GM18907 (cell line): ENCODE measurements at regions not wholly inside any gene's neighbourhood (a gene's known extent, or its start where the extent isn't known, plus 50 kb on each side); places are given as distances from the start of the nearest gene placed in this dataset.
A peak's percentile ranks its signal among the peaks of the same experiment; 100 is the strongest.

Experiments used
- ATAC-seq: cut with Tn5 transposase; IDR thresholded peaks from one replicate; pipeline ENCODE4 v1.9.1; 2021; ENCODE audit warnings: mild to moderate bottlenecking, moderate library complexity; ENCODE audit not compliant: unreplicated experiment

DNA sequence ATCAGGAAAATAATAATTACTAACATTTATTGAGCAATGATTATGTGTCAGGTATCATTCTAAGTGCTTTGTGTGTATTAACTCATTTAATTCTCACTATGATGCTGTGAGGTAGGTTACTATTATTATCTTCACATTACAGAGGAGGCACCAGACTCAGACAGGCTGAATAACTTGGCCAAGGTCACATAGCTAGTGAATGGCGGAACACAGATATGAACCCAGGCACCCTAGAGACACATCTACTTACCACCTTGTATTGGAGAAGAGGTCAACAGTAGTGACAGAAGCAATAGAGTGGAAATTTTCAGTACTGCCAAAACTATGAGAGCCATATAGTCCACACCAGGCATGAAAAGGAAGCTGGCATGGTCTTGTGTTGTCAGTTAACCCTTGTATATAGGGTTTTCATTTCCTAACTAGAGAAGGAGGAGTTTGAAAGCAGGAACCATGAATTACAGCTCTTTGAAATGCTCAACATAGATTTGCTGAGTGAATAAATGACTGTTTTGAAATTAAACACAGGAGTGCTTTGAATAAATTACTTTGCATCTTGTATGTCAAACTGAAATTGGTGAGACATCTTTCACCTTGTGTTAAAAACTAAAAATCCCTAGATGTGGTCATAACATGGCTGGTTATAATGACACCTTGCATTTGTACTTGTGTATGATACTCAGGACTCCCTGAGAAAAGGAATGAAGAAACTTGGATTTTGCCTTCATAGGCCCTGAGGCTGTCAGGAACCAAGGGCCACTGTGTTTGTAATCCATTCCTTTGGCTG, 71.8 kb downstream of the RTL9 start:
- no peak for ATAC-seq

DNA sequence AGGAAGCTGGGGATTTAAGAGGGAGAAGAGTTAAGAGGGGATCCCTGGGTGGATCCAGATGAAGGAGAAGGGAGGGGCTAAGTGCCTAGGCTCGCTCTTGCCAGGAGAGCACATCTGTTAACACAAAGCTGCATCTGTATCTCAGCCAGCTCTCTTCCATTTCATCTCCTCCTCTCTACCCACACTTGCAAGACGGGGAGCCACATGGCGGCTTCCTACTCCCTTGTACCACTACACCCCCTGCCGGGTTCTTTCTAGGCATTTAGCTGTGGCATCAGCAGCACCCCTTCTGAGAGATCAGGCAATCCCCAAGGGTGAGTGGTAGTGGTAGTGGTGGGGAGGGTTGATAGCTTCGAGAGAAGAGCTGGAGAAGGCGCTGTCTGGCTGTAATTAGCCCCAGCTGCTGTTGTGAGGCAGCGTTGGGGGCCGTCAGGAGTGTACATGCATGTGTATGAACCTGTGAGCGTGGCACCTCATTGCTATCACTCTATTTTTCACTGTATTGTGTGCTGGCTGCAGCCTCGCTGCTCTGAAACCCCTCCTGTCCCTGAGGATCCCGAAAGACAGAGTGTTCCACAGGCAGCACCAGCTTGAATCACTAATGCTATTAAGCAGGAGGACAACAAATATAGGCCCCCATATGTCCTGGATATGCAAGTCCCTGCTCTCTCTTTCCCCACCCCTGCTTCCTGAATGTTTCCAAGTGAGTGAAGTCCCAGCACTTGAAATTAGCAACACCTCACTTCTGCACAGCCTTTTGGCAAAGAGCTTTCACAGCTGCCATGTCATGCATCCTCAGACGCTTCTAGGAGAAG, 73.7 kb downstream of the RTL9 start:
- no peak for ATAC-seq

DNA sequence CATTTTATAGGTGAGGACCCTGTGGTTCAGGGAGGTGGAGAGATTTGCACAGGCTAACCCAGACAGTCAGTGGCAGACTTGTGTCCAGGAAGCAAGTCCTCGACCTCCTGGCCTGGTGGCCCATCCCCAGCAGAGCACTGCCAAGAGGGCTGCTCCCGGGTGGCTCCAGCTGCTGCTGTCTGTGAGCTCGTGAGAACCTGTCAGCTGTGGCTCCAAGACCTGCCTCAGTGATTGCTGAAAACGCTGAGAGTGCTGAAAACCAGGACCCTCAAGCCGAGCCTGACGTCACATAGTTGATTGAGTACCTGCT, 74.2 kb downstream of the RTL9 start:
- no peak for ATAC-seq

DNA sequence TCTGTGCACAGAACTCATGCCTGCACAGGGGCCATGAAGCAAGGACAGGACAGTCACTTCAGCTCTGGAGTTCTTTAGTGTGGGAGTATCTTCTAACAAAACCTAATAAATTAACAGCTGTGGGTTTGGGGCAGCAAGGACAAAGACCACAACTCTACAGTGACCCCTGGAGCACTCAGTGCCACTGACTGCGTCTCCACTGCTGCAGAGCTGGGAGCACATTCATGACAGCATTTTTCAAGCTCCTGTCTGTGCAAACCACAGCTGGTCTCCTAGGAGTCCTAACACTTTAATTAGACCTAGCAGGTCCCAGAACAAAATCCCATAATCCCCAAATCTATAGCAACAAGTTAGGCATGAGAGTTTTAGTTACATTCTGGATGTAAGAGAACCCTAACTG, 76.5 kb downstream of the RTL9 start:
- ATAC-seq, result no peak

DNA sequence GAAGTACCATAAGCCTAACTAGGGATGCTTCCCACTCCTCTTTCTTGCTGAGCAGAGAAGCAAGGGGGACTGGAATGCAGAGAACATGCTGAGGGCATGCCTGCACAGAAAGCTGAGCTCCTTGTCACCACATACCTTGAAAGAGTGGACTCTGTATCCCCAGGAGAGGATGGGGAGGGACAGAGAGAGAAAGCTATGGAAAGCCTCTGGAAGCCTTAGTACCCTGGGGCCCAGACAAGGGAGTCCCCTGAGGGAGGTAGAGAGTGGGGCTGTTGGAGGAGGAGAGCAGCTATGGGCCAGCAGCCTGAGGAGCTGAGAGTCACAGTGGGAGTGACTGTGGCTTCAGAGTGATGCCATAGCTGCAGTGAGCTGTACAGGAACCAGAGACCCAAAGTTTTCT, 77.9 kb downstream of the RTL9 start:
- ATAC-seq, result no peak

DNA sequence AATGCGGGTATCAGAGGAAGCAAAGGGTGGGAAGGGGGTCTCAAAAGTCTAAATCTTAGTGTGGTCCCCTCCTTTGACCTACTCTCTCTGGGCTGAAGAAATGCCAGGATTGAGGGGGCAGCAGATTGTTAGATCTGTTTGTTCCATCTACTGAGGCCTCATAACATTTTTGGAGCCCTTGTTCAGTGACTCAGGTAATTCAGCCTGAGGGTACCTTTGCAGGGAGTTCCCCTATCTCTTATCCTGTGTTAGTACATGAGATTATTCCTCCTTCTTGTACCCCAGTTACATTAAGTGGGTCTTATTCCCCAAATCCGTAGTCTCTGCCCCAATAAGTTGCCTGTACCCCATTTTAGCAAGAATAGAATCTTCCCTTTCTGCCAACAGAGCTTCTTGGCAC, 79.0 kb downstream of the RTL9 start:
- no peak for ATAC-seq

DNA sequence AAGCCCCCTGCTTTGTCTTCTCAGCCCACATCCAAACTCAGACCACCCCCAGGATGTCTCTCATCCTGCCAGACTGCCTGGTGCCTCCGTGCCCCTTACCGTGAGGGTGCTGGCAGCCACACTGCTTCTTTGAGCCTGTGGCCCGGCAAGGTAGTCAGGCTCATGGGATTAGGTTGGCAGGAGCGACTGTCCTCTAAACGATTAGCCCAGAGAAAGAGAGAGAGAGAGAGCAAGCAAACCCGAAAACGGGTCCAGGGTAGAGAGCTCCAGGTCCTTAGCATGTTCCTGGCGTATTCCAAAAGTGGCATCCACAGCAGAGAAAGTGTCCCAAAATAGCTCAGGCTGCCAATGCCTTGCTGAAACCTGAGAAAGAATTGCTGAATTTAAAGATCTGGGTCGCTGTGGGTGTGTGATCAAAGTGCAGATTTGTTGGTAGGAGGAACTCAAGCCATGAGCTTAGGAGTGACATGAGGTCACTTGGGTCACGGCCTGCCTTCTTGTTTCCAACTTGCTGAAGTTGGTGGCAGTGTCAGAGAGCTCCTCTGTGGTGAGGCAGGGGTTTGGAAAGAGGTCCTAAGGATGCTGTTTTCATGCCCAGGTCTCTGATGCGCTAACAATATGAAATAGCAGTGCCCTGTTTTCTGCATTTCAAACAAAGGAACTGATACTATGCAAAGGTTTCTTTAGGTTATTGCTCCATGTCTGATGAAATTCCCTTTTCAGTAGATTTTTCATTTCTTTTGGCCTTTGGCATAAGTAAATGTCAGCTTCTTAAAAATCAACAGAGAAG, 81.6 kb downstream of the RTL9 start:
- no peak for ATAC-seq

DNA sequence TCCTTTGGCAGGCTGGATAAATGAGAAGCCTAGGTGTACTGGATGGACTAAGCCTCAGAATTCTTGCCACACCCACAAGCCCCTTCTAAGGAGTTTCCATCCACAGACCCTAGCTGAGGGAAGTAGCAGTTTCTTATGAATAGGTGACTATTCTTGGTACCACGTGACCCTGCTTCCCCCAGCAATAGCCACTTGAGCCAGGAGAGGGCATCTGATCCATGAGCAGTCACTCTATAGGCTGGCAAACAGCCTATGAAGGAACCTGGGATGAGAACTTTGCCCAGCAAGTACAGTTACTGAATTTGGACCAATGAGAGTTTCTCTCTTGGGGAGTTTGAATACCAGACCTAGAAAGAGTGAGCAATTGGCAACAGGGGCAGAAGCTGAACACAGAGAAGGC, 84.0 kb downstream of the RTL9 start:
- peak; percentile 89 for ATAC-seq

DNA sequence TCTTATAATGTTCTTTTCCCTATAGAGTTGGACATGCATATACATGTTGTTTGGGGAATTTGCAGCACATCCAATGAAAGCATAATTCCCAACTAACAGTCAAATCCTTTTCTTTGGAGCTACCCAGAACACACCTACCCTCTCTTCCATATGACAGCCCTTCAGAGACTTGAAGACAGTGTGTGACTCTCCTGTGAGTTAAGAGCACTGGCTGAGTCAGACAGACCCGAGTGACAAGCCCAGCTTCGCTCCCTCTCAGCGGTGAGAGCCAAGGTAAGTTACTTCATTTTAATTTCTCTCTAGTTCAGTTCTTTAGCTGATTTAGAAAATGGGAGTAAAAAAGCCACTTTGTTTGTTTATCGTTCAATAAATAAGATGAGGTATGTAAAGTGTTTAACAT, 86.3 kb downstream of the RTL9 start:
- no peak for ATAC-seq

DNA sequence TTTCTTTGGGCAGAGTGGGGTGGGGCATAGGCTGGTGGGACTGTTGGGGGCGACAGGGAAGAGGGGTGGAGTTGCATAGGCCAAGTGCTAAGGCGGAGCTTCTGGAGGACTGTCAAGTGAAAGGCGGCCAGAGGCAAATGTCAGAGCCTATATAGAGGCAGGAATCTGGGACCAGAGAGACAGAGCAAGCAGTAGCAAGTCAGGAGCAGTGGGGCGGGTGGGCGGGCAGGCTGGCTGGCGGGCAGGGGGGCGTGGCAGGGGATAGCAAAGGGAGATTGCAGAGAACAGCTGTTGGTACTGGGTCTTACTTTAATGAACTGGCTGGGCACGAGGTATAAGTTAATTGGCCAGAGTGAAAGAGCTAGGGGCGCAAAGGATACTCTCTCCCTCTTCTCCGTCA, 89.8 kb downstream of the RTL9 start:
- ATAC-seq, result no peak

DNA sequence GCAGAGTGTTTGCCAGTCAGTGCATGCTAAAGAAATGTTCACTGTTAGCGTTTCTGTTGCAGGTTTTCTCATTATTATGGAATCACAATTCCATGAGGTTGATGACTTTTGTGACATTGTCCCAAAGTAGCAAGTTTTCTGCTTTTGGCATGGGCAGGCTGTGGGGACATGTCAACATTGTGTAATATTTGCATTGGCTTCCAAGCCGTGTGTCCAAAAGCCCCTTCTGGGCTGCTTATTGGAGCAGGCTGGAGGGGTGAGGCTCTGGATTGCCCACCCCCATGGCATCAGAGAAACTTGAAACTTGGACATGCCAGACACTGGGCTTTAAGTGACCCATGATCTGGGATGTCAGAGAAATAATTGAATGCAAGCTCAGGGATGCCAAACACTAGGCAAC, 90.7 kb downstream of the RTL9 start:
- no peak for ATAC-seq

DNA sequence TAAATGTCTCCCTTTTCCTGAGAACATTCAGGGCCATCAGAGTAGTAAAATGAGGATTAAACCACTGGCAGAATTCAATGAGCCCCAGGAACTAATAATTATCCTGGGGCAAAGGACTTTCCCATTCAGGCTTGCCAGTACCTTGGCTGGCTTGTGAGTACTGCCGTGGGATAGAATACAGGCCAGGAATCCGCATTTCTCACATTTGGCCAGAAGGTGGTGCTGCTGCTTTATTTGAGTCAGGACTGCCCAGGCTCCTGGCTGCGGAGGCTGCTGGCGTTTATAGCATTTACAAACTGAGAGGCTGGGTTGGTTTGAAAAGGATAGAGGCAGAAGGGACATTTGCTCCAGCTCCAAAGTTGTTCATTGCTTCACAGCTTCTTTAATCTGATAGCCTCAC, 91.4 kb downstream of the RTL9 start:
- peak; percentile 89 for ATAC-seq

DNA sequence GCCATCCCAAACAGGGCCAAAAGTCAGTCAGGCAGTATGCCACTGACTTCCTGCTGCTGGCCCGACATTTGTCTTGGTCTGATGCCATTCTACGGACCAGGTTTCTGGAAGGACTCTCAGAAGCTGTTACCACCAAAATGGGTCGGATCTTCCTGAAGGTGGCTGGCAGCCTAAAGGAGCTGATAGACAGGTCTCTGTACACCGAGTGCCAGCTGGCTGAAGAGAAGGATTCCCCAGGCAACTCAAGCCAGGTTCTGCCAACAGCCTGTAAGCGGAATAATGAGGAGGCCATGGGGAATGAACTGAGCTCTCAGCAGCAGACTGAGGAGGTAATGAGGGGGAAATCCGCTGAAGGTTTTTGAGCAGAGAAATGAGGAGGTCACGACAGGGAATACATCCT, 95.7 kb downstream of the RTL9 start:
- no peak for ATAC-seq

DNA sequence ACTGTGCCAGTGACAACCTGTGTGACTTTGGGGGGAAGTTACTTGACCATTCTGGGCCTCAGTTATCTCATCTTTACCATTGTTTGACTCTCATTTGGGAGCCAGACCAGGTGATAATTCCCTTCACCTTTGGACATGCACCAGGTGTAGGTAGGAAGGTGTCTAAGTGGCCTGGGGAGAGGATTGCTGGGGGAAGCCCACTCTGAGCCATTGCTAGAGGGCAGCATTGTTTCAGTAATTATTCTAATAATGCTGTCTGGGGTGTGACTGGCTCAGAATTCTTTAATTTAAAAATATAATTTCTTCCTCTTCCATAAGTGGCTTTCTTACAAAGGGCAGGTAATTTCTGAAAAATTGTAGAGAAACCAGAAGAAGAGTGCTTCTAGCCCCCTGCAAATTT, 104.3 kb downstream of the RTL9 start:
- ATAC-seq, result no peak

DNA sequence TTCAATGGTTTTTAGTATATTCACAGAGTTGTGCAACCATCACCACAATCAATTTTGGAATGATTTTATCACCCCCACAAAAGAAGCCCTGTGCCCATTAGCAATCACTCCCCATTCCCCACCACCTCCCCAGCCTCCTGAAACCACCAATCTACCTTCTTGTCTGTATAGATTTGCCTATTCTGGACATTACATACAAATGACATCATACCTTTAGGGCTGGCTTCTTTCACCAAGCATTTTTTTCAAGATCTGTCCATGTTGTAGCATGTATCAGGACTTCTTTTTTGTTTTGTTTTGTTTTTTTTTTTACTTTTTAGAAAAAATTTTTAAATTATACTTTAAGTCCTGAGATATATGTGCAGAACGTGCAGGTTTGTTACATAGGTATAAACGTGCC, 108.1 kb downstream of the RTL9 start:
- no peak for ATAC-seq

DNA sequence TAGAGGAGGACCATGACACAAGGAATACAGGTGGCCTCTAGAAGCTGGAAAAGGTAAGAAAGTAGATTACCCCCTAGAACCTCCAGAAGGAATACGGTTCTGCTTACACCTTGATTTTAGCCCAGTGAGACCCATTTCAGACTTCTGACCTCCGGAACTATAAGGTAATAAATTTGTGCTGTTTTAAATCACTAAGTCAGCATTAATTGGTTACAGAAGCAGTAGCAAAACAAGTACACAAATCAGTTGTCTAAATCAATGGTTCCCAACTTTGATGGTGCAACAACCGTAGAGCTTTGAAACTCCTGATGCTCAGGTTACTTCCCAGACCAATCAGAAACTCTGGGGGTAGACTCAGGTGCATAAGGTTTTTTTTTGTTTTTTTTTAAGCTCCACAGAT, 113.6 kb downstream of the RTL9 start:
- no peak for ATAC-seq

DNA sequence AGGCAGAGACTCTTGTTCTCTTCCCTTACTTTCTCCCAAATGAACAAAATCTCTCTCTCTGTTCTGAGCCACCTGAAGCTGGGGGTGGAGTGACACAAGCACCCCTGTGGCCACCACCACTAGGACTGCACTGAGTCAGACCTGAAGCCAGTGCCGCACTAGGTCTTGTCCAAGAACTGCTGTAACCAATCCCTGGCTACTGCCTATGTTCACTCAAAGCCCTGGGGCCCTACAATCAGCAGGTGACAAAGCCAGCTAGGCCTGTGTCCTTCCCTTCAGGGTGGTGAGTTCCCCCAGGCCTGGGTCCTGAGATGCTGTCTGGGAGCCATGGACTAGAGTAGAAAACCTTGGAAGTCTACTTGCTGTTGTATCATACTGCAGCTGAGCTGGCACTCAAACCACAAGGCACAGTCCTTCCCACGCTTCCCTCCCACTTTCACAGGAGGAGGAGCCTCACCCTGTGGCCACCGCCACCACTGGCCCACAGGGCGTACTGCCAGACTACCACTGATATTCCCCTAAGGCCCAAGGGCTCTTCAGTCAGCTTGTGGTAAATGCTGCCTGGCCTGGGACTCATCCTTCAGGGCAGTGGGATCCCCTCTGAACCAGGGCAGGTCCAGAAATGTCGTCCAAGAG, 119.1 kb downstream of the RTL9 start:
- ATAC-seq, result no peak

DNA sequence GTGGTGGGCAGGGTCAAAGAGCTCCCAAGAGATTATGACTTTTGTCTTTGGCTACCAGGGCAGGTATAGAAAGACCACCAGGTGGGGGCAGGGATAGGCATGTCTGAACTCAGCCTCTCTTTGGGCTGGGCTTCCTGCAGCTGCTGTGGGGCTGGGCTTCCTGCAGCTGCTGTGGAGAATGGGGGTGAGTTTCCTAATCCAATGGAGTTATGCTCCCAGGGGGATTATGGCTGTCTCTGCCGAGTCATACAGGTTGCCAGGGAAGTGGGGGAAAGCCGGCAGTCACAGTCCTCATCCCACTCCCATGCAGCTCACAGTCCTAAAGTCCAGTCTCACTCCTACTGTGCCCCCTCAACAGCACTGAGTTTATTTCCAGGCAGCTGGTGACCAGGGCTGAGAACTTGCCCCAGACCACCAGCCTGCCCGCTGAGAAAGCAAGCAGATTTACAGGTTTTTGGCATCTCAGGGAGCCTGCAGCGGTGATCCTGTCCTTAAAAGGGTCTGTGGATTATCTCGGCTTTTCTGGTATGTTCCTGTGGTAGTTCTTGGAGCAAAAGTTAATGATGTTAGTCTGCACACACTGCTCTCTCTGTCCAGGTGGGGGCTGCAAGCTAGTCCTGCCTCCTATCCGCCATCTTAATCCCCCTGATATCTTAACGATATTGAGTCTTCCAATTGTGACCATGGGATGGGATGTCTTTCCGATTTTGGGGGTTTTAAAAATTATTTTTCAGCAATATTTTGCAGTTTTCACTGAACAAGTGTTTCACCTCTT, 133.4 kb downstream of the RTL9 start:
- ATAC-seq, result no peak

DNA sequence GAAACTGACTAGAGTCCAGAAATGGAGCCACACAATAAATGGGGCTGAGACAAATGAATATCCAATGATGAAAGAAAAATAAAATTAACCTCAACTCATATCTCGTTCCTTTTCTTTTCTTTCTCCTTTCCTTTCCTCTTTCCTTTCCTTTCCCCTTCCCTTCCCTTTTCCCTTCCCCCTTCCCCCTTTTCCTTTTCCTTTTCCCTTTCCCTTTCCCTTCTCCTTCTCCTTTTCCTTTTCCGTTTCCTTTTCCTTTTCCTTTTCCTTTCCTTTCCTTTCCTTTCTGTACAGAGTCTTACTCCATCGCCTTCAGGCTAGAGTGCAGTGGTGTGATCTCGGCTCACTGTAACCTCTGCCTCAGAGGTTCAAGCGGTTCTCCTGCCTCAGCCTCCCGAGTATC, 146.3 kb downstream of the RTL9 start:
- ATAC-seq, result no peak

DNA sequence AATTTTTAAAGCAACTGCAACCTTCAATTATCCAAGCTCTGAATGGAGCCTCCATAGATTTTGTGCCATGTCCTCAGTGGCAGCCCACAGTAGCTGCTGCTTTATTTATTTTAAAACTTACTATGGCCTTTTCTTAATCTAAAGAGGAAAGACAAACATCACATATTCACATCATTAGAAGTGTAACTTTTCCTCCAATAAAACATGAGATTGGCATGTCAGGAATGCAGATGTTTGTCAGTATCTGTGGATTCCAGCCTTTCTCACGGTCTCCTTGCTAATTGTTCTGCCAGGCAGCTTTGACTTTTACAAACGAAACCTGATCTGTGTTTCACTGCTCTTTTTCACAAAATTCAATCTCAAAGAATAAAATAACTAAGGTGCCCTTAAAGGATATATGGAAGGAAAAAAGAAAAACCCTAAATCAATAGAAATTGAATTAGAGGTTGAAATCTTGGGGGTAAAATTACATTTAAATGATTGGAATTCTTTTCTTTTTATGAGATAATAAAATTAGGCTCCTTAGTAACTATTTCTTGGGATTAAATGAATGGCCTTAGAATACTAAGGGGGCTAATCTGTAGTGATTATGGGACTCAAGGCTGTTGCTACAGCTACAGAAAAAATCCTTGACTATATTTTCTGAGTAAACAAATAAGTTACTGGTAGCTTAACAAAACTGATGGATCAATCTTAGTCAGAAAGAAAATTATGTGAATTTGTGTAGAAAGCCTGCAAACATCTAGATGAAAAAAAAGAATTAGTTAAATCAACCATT, 151.3 kb downstream of the RTL9 start:
- ATAC-seq, result no peak
